Stimulated activated CD4-positive, alpha-beta T cell treated with anti-CD3 and anti-CD28 coated beads, Interleukin-1b, Interleukin-23, amount 100 ng/mL, for 1 hour (primary cell): ENCODE measurements at regions not wholly inside any gene's neighbourhood (a gene's known extent, or its start where the extent isn't known, plus 50 kb on each side); places are given as distances from the start of the nearest gene placed in this dataset.
"Not testable (repeated sequence)": the region's sequence is repeated elsewhere in the genome, so short reads cannot be mapped to it uniquely, and the experiment has no call there.

Experiments used
- DNase-seq, 2 donors: peaks; one replicate each; pipeline ENCODE4 v3.0.0-alpha.2; 2020; ENCODE audit warnings: low read depth in 2 of 2

DNA sequence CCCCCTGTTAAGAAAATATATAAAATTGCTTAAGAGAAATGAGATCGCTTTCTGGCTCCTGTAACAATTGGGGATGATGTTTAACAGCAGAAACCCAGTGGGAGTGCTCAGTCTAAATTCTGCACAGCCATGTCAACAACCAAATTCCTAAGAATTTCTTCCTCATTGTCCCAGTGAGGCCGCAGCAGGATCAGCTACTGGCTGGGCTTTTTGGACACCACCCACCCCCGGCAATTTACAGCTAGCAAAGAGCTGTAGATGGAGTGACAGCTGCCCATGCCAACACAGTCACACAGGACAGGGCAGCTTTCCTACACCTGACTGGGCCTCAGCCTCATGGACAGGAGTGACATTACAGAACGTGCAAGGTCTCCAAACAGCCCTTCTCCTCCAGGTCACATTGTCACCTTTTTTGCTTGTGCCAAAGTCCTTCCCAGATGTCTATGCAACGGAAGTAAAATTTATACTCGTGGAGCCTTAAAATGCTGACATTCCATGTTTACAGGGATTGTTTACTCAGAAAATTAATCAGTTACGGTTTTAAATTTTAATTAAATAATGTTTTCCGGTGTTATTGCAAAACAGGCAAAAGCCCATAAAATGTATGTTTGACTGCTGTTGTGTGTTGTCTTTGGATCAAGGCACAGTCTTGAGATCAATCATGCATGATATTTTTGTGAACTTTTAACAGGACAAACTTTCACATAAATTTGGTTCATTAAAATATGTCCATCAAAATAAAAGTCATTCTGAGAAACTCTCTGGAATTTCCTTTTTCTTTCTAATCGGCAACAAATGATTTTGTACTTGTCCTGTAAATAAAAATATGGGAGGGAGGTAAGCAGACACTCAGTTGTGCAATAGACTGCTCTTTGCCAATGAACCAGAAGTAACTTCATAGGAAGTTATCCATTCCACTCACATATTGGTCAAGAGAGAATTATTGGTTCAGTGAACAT, 943.2 kb downstream of the MCTP2 start:
- no peak for DNase-seq

DNA sequence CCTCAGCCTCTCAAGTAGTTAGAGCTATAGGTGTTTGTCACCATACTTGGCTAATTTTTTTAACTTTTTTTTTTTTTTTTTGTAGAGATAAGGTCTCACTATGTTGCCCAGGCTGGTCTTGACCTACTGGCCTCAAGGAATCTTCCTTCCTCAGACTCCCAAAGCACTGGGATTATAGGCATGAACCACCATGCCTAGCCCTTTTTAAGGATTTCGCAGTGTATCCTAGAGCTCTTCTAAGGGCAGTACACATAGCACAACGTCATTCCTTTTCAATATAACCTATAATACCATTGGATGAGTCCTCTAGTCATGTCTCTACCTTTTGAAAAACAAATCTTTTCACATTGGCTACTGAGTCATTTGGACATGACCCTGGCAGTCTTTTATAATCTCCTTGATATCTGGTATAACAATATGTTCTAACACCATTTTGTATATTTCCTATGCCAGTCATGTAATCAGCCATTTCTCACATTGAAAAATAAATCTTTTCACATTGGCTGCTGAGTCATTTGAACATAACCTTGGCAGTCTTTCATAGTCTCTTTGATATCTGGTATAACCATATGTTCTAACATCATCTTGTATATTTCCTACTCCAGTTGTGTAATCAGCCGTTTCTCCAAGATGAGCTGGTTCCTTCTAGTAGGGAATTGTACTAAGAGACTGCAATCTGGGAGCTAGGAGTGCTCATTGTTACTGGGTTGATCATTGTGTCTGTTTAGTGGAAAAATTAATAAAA, 944.7 kb downstream of the MCTP2 start:
- no peak for DNase-seq

DNA sequence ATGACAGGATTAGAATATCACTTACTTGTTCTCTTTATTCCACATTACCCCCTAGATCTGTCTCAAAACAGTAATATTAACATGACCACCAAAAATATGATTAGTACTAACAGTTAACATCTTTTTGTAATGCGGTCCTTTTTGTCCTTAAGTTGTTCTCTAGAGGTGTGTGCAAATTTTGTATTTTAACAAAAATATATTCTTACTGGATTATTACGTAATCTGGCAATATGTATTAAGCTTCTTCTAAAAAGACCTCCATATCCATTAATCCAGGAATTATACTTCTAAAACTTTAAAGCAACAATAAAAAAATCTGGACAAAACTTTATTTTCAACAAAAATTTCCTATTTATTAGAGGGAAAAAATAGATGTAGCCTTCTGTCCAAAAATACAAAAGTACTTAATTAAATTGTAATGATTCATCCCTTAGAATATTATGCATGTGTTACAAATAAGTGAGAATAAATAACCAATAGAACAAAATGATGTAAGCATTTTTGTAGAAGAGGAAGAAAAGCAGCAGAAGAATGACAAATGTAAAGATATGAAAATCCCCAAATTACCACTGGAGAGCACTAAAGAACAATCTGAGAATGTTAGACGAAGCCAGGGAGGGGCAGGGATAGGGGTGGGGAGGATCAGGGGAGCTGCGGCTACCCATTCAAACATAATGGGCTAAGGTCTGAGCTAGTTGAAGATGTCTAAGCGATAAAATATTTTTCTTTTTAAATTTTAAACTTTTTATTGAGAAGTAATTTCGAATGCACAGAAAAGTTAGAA, 945.6 kb downstream of the MCTP2 start:
- DNase-seq, result no peak

DNA sequence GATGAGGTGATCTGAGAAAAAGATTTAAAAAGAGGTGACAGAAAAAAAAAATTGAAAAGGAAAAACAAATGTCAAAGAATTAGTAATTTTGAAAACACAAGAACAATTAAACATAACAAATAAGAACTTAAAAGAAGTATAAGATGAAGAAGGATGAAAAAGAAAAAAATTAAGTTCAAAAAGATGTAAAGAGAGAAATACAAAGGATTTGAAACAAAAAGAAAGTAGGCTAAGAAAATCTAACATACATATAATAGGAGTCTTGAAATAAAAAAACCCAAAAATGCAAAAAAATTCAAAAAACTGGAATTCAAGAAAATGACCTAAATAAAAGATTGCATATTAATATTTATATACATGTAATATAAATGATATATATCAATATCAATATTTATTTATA, 949.2 kb downstream of the MCTP2 start:
- no peak for DNase-seq

DNA sequence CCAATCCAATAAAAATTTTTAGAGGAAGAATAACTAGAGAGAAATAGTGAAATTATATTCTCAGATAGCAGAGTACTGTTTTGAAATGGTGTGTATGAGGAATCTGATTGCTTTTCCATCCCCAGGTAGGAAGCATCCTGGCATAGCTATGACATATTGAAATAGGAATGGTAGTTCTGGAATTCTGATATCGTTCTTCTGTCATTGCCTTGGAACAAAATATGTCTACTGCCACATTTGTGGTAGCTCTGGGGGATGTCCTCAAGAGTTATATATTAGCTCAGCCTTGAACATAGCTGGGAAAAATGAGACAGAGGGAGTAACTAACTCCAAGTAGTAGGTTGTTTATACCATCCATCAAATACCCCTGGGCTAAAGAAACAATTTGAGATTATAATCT, 950.7 kb downstream of the MCTP2 start:
- no peak for DNase-seq

DNA sequence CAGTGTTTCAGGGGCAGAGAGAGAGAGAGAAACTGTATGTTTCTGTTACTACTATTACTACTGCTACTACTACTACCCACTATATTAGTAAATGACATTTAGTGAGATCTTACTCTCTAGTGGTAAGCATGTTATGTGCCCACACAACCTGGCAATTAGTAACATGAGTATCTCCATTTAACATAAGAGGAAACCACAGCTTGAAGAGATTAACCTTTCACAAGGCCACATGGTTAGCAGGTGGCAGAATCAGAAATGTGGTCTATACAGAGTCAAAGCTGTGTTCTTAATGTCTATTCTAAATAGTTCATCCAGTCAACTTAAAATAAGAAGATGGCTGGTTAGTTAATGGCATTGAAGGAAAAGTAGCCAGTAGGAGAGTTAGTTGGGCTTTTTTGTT, 961.6 kb downstream of the MCTP2 start:
- DNase-seq, result no peak

DNA sequence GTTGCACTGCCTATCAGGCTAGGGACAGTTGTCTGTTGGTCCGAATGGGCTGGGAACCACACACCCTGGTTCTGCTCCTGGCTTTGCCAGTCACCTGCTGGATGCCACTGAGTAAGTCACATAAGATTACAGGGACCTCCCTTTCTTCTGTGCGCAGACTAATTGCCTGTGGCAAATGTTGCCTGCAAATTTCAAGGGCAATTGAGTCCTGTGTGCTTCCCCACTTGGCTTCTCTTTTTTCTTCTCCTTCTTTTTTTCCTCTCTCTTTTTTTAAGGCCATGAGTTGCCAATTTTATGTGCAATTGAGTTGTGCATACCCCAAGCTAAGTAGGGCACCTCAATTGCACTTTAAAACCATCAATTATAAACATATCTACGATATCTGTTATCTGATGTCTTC, 963.4 kb downstream of the MCTP2 start:
- no peak for DNase-seq

DNA sequence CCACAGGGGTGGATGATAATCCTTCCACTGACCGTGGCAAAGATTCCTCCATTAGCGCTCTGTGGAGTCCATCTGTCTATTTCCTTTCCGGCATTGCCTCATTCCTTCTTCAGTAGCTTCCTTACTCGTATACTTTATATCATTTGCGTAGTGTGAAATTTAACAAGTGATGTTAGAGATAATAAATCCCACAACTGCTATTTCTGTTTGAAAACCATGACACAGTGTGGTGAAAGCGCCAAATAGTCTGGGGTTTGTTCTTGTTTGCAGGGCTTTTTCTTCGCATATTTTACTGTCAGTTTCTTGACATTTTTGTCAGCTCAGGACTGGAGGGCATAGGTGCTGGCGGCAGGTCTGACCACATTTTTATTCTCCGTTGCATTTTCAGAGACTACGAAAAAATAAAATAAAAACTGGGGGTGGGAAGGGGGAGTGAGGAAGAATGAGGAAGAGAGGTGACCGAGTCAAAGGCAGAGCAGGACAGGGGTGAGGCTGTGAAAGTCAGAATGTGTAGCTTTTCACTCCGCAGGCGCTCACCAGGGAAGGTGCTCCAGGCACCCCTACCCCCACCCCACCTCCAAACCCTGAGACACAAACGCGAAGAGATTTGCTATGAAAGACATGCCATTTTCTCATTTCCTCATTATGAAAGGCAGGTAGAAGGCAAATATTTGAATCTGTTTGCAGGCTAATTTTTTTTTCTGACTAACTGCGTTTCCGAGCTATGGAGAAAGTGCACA, 965.0 kb downstream of the MCTP2 start:
- DNase-seq, result no peak

DNA sequence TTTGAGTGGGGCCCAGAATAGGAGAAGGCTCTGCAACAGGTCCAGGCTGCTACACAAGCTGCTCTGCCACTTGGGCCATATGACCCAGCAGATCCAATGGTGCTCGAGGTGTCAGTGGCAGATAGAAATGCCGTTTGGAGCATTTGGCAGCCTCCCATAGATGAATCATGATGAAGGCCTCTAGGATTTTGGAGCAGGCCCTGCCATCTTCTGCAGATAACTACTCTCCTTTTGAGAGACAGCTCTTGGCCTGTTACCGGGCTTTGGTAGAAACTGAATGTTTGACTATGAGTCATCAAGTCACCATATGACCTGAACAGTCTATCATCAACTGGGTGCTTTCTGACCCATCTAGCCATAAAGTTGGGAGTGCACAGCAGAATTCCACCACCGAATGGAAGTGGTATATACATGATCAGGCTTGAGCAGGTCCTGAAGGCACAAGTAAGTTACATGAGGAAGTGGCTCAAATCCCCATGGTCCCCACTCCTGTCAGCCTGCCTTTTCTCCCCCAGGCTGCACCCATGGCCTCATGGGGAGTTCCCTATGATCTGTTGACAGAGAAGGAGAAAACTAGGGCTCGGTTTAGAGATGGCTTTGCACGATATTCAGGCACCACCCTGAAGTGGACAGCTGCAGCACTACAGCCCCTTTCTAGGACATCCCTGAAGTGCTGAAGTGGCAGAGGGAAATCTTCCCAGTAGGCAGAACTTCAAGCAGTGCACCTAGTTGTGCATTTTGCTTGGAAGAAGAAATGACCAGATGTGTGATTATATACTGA, 971.4 kb downstream of the MCTP2 start:
- DNase-seq, result no peak

DNA sequence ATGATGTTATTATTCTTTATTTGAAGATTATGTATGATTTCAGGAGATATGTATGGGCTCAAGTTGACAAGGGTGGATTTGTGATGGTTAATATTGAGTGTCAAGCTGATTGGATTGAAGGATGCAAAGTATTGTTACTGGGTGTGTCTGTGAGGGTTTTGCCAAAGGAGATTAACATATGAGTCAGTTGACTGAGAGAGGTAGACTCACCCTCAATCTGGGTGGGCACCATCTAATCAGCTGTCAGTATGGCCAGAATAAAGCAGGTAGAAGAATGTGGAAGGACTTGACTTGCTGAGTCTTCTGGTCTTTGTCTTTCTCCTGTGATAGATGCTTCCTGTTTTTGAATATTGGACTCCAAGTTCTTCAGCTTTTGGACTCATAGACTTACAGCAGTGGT, 973.7 kb downstream of the MCTP2 start:
- DNase-seq, result no peak

DNA sequence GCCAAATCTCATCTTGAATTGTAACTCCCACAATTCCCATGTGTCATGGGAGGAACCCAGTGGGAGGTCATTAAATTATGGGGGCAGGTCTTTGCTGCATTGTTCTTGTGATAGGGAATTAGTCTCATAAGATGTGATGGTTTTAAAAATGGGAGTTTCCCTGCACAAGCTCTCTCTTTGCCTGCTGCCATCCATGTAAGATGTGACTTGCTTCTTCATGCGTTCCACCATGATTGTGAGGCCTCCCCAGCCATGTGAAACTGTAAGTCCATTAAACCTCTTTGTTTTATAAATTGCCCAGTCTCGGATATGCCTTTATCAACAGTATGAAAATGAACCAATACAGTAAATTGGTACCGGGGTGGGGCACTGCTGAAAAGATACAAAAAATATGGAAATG, 974.5 kb downstream of the MCTP2 start:
- not testable (repeated sequence) for DNase-seq

DNA sequence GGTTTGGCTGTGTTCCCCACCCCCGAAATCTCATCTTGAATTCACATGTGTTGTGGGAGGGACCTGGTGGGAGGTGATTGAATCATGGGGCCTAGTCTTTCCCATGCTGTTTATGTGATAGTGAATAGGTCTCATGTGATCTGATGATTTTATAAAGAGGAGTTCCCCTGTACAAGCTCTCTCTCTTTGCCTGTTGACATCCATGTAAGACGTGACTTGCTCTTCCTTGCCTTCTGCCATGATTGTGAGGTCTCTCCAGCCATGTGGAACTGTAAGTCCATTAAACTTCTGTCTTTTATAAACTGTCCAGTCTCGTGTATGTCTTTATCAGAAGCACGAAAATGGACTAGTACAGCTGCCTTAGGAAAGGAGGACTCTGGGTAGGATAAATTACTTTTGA, 976.7 kb downstream of the MCTP2 start:
- no peak for DNase-seq

DNA sequence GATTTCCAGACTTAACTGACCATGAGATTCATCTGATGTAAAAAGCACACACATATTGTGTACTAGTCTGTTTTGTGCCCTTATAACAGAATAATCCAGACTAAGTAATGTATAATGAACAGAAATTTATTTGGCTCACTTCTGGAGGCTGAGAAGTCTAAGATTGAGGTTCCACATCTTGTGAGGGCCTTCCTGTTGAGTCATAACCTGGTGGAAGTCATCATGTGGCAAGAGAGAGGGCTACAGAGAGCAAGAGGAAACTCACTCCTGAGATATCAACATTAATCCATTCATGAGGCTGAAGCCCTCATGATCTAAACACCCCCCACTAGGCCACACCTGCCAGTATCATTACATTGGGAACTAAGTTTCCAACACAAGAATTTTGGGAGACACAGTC, 977.6 kb downstream of the MCTP2 start:
- no peak for DNase-seq

DNA sequence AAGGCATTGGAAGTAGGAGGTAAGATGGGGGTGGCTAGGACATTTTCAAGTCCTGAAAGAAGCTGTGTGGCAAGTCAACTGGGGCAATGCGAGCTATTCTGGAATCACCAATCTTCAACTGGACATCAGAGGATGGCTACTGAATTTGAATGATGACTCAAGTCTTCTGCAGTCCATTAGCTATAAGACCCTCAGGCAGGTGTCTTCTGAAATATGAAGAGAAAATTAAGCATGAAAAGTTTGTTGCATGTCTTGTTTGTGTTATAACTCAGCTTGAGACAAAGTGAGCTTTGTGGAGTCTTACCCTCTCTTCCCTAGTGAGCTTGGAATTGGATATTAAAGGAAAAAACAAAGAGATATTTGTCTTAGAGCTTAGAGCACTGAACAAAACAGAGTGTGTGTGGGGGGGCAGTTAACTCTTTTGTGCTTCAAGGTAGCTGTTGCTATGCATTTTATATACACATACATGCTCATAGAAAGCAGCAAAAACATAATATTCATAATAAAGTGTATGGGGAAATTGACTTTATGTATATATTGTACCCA, 979.1 kb downstream of the MCTP2 start:
- DNase-seq, result no peak

DNA sequence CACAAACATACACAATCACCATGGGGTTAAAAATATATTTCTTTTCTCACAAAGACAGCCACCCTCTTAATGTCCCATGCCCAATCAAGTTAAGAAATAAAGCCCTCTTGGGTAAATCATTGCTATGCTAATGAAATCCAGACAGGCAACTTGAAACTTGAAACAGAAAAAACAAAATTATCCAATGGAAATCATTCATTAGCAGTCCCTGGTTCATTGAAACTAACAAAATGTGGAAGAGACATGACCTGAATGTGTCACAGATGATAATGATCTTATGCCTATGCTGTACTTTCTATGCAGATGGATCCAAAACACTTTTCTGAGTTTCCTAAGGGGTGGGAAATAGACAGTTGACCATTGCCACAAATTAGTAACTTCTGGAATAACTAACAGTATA, 983.7 kb downstream of the MCTP2 start:
- no peak for DNase-seq

DNA sequence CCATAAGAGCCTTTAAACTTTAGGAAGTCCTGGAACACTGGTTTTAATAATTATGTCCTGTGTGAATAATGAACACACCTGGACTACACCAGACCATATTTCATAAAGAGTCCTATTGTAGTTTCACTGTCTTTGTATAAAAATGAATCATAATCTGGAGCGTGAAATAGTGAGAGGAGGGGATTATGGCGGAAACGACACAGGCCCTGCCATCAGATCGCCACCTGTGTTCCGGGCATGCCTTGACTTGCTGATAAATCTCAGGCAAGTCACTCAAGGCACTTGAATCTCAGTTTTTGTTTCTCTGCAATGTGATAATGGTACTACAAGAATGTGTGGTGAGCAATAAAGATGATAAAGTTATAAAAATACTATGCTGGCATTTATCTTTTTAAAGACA, 995.5 kb downstream of the MCTP2 start:
- DNase-seq, result no peak

DNA sequence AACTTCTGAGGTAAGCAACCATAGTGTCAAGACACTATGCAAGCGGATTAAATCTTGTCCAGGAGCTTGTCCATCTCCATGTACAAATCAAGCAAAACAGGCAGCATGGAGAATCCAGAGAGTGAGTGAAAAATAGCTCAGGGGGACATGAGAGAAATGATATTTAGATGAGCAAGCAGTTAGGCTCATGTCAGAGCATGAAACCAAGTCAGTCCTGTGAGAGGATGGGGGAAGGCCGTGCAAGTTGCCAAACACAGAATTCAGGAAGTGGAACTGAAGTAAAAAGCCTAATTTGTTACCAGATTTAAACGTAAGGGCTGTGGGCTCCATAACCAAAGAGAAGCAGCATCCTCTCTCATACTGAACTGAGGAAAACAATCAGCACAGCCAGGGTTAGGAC, 995.9 kb downstream of the MCTP2 start:
- no peak for DNase-seq

DNA sequence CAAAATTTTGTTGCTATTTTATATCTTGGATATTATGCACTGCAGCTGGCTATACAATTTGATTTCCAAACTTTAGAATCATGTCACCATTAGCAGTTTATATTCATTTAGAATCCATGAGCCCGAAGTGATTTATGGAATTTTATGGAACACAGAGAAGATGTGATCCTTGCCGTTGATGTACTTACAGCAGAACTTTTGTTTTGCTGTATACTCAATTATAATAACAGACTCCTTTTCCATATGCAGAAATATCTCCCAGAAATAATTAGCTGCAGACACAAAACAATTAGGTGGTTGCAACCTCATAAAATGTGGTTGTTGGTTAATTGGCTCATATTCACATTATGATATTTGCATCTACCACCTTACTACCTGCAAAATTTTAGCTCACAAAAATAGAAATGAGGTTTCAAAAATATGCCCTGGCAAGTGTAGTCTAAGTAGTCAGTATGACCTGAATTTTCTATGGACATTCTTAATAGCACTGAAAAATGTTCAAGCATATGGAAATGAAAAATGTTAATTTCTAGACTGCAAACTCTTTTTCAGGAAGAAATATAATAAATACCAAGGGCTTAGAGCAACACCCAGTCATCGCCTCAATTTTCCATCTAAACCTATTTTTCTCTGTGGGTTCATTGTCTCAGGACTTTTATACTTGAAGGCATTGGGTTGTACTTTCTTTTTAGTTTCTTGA, 997.6 kb downstream of the MCTP2 start:
- DNase-seq, result no peak

DNA sequence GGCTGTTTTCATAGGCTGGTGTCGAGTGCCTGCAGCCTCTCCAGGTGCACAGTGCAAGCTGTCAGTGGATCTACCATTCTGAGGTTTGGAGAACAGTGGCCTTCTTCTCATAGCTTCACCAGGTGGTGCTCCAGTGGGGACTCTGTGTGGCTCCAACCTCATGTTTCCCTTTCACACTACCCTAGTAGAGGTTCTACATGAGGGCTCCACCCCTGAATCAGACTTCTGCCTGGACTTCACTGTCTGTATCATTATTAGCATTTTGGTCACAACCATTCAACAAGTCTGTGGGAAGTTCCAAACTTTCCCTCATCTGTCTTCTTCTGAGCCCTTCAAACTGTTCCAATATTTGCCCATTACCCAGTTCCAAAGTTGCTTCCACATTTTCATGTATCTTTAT, 1003.7 kb downstream of the MCTP2 start:
- DNase-seq, result no peak
